NCI-H510A treated with DMSO at 0.1 percent for 48 hours (cell line): ENCODE measurements at regions not wholly inside any gene's neighbourhood (a gene's known extent, or its start where the extent isn't known, plus 50 kb on each side); places are given as distances from the start of the nearest gene placed in this dataset.
"Not testable (repeated sequence)": the region's sequence is repeated elsewhere in the genome, so short reads cannot be mapped to it uniquely, and the experiment has no call there.

Experiments
- DNase-seq: peaks from one replicate; lab custom pipeline; 2025; lab: John Stamatoyannopoulos, UW

DNA sequence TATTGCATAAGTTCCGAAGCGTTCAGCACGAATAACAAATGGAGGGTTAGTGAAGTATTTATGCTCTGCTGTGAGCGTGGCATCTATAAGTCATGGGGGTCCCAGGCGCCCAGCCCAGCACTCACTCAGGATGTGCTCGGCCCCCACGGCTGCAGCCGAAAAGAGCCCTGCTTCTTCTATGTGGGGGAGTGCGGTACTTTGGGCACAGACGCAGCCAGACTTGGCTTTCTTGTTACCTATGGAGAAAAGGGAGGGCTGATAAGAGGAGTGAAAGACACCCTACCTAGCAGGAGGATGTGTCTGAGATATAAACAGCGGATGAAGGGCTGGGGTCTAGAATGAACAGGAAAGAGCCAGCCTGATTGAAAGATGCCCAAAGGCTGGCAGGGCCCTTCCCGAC lies 51.4 kb downstream of the MRPL36 start:
- no peak for DNase-seq

DNA sequence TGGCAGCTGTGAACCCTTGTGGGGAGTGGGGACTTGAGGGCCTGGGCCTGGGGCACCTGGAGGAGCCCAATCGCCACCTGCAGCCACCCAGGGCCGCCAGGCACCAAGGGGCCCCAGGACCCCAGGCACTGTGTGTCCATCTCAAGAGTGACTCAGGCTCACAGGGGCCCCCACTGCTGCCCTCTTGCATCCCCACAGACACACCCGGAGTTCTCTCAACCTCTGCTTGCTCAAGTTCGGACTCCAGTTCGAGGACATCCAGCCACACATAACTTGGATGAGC lies 51.9 kb downstream of the MRPL36 start:
- DNase-seq = no peak

DNA sequence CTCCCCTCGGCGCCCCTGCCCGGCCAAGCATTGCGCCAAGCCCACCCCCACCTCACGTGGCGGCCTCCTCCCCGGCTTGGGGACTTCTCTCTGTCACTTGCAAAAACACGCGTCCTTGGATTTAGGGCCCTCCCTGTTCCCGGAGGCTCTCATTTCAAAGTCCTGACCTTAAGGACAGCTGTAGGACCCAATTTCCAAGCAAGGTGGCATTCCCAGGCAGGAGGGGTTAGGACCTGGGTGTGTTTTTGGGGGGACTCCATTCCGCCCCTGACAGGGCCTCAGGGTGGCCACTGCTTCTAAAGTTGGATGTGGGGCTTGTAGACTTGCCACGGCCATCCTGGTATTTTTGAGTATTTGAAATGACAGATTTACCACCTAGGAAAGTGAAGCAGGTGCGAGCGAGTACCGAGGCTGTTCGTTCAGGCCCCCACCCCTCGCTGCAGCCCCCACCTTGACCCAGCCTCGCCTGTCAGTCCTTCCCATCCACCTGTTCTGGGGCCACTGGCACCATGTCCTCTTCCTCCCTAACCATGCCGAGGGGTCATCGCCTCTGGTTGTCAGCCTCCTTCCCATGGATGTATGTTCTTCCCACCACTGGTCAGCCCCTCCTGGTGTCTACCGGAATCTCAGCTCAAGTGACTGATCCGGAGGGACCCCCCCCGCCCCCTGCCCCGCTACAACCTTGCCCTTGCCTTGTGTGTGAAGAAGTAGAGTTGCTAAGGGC lies 52.4 kb downstream of the MRPL36 start:
- DNase-seq = no peak

- DNase-seq = no peak
Observed at GRCh38 chr5:1746371-1747078, 53.1 kb downstream of the MRPL36 start.

DNA sequence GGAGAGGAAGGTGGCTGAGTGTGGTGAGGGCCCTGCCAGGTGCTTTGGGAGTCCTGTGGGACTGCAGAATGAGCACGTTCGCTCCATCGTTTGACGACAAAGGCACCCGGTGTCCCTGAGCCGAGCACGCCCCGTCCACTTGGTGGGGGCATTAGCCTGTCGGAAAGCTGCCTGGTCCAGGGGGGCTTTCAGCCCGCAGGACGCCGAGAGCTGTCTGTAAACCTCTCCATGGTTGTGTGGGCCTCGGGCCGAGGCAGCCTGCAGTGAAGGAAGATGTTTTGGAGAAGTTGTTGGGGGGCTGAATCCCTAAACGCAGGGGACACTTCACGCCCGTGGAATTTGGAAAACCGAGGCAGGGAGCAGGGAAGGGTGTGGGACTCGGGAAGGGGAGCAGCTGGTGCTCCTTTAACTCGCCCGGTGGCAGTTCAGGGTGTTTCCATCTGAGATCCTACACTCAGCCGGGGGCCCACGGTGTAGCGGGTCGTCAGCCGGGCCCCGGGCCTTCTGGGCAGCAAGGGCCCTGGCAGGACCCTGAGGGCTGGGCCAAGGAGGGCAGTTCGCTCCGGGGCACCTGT lies 53.8 kb downstream of the MRPL36 start:
- no peak for DNase-seq

GRCh38 chr5:1745123-1745795 lies 54.4 kb downstream of the MRPL36 start:
- no peak for DNase-seq

DNA sequence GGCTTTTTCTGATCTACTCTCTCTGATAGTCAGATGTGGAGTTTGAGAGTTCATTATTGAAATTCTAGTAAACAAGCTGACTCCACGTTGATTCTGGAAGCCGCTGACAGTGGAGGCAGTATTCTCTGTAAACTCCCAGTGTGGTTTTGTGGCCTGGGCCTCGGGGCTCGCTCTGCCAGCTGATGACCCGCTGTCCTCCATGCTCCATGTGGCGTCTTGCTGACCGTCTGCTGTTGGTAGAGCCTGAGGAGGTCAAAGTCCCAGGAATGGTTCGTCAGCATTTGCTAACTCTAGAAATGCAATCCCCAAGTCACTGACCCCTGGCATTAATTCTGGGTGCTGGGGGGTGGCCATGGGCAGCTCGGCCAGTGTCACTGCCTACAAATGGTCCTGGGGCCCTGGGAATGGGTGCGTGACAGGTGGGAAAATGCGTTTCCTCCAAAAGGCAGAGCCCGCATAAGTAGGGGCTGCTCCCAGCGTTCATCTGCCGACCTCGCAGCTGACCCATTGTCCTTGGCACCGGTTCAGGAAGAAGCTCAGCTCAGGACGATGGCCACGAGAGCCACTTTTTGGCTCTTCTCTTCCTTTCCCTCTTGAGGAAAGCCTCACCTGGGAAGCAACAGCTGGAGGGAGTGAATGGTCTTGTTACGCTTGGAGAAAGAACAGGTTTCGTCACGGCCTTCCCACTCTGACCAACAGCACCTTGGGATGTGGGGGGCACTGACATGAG lies 55.1 kb downstream of the MRPL36 start:
- no peak for DNase-seq

GRCh38 chr5:1743769-1744085 lies 55.9 kb downstream of the MRPL36 start:
- no peak for DNase-seq

GRCh38 chr5:1743061-1743768 lies 56.4 kb downstream of the MRPL36 start:
- DNase-seq = no peak

DNA sequence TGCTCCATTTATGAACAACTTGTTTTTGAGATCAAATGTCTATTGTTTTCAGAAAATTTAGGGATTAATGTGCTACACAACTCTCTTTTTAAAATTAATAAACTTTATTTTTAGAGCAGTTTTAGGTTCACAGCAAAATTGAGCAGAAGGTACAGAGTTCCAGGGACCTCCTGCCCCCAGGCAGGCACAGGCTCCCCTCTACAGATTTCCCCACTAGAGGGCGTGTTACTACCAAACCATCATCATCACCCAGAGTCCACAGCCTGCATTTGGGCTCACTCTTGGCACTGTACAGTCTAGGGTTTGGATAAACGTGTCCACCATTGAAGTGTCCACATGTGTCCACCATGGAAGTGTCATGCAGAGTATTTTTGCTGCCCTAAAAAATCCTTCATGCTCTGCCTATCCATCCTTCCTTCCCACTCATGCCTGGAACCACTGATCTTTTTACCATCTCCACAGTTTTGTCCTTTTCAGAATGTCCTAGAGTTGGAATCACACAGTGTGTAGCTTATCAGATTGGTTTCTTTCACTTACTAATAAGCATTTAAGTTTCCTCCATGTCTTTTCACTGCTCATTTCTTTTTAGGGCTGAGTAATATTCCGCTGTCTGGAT lies 61.7 kb downstream of the MRPL36 start:
- DNase-seq = no peak

DNA sequence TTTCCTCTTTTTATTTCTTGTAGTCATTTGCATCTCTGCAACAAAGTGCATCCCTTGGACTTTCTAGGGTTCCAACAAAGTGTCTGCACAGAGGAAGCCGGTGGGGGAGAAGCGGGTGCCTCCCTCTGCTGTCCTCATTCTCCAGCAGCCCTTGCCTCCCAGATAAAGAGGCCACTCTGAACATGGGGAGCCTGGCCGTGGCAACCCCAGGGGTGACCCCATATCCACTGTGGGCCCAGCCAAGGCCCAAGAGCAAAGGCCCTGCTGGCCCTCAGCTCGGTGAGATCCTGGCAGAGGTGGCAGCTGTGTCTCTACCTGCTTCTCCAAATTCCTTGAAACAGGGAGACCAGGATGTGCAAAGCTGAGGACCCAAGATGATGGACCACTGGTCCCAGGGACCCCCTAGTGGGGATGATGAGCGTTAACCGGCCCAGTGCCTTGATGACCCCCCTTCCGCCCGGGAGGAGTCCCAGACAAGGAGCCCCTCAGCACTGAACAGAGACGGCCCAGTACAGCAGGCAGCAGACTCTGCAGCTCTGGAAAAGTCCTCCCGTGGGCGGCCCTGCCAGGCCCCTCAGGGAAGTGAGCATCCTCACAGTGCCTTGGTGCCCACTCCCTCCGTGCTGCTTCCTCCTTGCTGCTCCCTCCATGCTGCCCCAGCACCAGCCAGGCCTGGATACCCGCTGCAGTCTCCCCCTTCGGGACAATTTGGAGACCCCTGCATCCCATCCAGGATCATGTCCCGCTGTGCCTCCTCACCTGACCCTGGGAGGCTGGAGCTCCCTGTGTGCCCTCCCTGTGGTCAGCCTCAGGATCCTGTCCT lies 62.5 kb downstream of the MRPL36 start:
- no peak for DNase-seq

GRCh38 chr5:1736065-1736464 lies 63.6 kb downstream of the MRPL36 start:
- no peak for DNase-seq

GRCh38 chr5:1735320-1735970 lies 64.2 kb downstream of the MRPL36 start:
- DNase-seq = no peak

DNA sequence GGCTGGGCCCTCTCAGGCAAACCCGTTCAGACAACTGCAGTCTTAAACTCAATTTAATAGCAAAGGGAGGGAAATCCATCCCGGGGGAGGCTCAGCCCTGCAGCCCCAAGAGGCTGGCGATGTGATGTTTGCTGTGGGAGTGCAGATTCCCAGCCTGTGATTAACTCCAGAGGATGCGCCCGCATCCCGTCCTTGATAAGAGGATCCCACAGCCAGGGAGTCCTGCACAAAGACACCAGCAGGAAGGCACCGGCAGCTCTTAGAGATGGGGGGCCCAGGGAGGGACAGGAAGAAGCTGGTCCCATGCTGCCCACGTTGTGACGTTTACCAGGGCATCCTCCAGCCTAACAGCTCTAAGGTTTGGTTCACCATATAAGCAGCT lies 64.7 kb downstream of the MRPL36 start:
- no peak for DNase-seq

DNA sequence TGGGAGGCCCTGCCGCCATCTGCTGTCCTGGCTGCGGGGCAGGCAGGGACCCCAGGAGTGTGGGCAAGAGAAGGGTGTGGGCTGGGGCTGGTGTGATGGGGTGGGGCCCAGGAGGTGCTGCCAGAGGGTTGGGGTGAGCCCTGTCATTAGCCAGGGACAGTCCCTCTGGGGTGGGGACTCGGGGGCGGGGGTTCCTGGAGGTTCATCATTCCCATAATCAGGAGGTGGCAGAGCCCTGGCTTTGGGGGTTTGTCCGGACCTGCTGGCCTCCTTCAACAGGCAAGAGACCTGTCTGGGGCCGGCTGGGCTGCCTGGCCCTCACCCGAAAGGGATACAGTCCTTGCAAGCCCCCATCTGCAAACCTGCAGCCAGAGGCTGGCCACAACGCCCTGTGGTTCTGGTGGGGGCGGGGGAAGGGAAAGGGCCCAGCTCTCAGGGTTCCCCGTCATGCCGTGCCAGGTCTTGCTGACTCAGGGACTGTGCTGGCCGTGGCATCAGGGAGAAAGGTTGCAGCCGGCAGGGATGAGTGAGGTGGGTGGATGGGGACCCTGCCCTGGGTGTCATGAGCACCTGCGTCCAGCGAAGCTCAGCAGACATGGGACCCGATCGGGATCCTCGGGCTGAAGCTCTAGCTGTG lies 65.2 kb downstream of the MRPL36 start:
- no peak for DNase-seq

DNA sequence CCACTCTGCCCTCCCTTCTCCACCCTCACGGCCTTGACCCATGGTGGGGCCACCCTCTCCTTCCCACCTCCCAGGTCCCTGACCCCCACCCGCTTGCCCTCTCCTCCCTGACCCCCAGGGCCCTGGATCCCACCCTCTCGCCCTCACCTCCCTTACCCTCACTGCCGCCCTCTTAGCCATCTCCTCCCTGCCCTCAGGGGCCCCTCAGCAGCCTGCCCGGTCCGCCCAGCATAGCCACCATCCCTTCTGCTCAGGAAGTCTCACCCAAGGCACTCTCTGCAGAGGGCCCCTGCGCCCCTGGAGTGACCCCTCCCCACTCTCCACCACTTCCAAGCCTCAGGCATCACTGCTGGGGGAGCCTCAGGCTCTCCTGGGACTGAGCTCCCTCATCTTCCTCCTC lies 66.3 kb downstream of the MRPL36 start:
- no peak for DNase-seq

DNA sequence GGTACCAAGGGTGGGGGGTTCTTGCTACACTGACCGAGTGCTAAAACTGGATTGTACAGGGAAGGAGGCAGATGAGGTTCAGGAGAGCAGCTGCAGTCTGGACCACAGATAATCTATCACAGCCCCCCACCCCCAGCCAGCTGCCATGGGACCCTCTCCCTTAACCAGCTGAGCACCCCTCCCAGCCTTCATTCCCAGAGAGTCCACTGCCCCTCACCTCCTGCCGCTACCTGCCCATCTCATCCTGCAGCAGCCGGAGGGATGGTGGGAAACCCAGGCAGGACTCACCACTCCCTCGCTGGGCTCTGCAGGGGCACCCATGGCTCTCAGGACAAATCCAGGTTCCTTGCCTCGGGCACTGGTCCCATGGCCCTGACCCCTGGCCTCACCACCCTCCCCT lies 66.7 kb downstream of the MRPL36 start:
- DNase-seq = no peak

DNA sequence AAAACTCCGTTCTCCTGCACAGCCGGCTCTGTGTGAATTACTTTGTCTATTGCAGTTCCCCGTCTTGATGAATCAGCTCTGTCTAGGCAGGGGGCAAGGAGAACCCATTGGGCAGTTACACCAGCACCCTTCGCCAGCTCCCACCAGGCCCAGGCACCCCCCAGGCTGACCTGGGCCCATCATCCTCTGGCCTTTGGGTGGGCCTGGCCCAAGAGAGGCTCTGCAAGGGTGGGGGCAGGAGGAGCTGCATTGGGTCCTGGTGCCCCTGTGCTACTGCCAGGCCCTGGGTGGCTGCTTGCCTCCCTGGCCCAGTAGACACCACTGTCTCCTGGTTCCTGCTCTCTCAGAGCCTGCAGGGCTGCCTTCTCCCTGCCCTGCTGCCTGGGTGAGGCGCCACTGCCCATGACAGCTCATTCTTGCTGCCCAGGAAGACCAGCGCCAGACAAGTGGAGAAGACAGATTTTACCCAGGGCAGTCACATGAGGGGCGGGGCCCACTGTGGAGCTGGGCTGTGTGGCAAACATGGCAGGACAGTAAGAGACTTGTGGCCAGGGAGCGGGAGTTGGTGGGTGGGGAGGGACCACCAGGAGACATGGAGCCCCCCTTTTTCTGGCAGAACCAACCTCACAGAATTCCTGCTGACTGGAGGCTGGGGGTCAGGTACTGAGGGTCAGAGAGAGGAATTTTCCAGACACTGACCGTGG lies 67.2 kb downstream of the MRPL36 start:
- DNase-seq = no peak

- not testable (repeated sequence) for DNase-seq
Observed at GRCh38 chr5:1731855-1732237, 67.8 kb downstream of the MRPL36 start.
